Left ventricle myocardium inferior (tissue), 1 donor: ENCODE measurements at regions not wholly inside any gene's neighbourhood (a gene's known extent, or its start where the extent isn't known, plus 50 kb on each side); places are given as distances from the start of the nearest gene placed in this dataset.

Source experiments
- DNase-seq: peaks from one replicate; pipeline ENCODE4 v3.0.0-alpha.2; 2020
- H3K27ac ChIP-seq: fragments of 200-600 bp; replicated peaks from 2 replicates; pipeline ENCODE4 v1.8.0; 2021
- H3K27me3 ChIP-seq: fragments of 200-600 bp; 2 replicates; pipeline ENCODE4 v1.8.0; 2021; ENCODE audit warnings: low read depth
- H3K36me3 ChIP-seq: fragments of 200-600 bp; 2 replicates; pipeline ENCODE4 v1.8.0; 2021
- H3K4me1 ChIP-seq: fragments of 200-600 bp; 2 replicates; pipeline ENCODE4 v1.8.0; 2021
- H3K4me3 ChIP-seq: fragments of 200-600 bp; 2 replicates; pipeline ENCODE4 v1.8.0; 2021; ENCODE audit warnings: mild to moderate bottlenecking, moderate library complexity
- H3K9me3 ChIP-seq: fragments of 200-600 bp; replicated peaks from 2 replicates; pipeline ENCODE4 v1.8.0; 2021
- CTCF ChIP-seq: fragments of 200-600 bp; IDR thresholded peaks from 2 replicates; pipeline ENCODE4 v1.8.0; 2021; ENCODE audit warnings: antibody characterized with exemption, mild to moderate bottlenecking, borderline replicate concordance
- intact Hi-C: fragments of 100-400 bp; cut with micrococcal nuclease; formaldehyde crosslinking; loops from one replicate; pipeline ENCODE4 v1.11.0; 2022
- donor health status: DM: no; HTN: yes; CAD: no; lungs with severe emphysema.

DNA sequence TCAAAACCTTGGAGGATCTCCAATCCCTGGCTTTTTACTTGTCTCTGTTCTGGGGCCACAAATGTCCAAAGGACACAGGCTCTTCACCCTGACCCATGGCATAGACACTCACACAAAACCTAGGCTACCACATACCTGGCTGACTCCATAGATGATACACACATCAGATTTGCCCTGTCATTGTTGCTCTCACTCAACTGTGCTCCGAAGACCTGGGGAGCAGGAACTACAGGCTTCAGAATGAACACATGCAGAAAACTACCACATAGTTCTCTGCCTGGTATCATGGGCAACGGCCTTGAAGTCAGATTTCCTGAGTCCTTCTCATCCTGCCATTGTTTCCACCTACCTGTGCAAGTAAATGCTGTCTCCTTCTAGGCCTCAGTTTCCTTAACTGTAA lies 226.2 kb downstream of the KIF4B start:
- Histone ChIP-seq H3K27ac (no peak overlapping the region), H3K4me1 (no peaks in the 10 kb centered on the region), H3K9me3 (peaks cover 24% of the 10 kb centered on the region), H3K36me3 (no peaks in the 10 kb centered on the region), H3K27me3 (no peaks in the 10 kb centered on the region), H3K4me3 (no peak overlapping the region)
- no peak for DNase-seq
- intact Hi-C loops = no loop called here
- TF ChIP-seq CTCF = no peak

- Histone ChIP-seq H3K36me3 (no peaks in the 10 kb centered on the region), H3K9me3 (no peaks in the 10 kb centered on the region), H3K4me3 (no peak overlapping the region), H3K27me3 (no peaks in the 10 kb centered on the region), H3K4me1 (no peaks in the 10 kb centered on the region), H3K27ac (no peak overlapping the region)
- no peak for DNase-seq
- intact Hi-C loops = no loop called here
- TF ChIP-seq CTCF = no peak
Measured at GRCh38 chr5:155250596-155250995, 237.0 kb downstream of the KIF4B start.

GRCh38 chr5:155252025-155252424 lies 238.5 kb downstream of the KIF4B start:
- Histone ChIP-seq H3K27me3 (no peaks in the 10 kb centered on the region), H3K9me3 (no peaks in the 10 kb centered on the region)
- TF ChIP-seq CTCF = no peak

GRCh38 chr5:155252717-155253116 lies 239.2 kb downstream of the KIF4B start:
- intact Hi-C loops = no loop called here
- Histone ChIP-seq H3K4me3 (no peak overlapping the region), H3K4me1 (no peaks in the 10 kb centered on the region), H3K27me3 (no peaks in the 10 kb centered on the region), H3K27ac (no peak overlapping the region), H3K9me3 (no peaks in the 10 kb centered on the region), H3K36me3 (no peaks in the 10 kb centered on the region)
- no peak for TF ChIP-seq CTCF
- DNase-seq = no peak

More at GRCh38 chr5:155252025-155252424, 238.5 kb downstream of the KIF4B start:
- Histone ChIP-seq H3K27ac (no peak overlapping the region), H3K4me3 (no peak overlapping the region), H3K36me3 (no peaks in the 10 kb centered on the region), H3K4me1 (no peaks in the 10 kb centered on the region)
- no peak for DNase-seq
- intact Hi-C loops = no loop called here

GRCh38 chr5:155254399-155254798 lies 240.8 kb downstream of the KIF4B start:
- Histone ChIP-seq H3K4me1 (no peaks in the 10 kb centered on the region), H3K27me3 (no peaks in the 10 kb centered on the region), H3K9me3 (no peaks in the 10 kb centered on the region), H3K4me3 (no peak overlapping the region), H3K36me3 (no peaks in the 10 kb centered on the region), H3K27ac (no peak overlapping the region)
- intact Hi-C loops = no loop called here
- no peak for DNase-seq
- TF ChIP-seq CTCF = no peak

DNA sequence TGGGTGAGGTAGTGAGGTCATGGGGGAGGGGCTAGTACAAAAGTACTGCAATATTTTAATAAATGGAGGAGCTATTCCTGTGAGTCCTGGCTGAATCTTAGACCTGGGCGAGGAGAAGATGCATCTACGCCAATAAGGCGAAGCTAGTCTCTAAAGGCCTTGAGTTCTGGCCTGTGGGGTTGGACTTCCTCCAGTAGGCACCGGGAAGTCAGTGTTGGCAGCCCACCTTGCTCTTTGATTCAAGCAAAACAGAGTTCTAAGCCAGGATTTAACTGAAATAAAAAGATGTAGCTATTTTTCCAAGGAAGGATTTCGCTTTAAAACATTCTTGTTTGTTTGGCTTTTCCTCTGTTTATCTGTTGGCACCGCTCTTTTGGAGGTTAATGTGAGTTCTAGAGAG lies 244.6 kb downstream of the KIF4B start:
- Histone ChIP-seq H3K27me3 (no peaks in the 10 kb centered on the region), H3K27ac (no peak overlapping the region), H3K36me3 (no peaks in the 10 kb centered on the region), H3K9me3 (no peaks in the 10 kb centered on the region), H3K4me3 (no peak overlapping the region), H3K4me1 (no peaks in the 10 kb centered on the region)
- no peak for TF ChIP-seq CTCF
- no peak for DNase-seq
- intact Hi-C loops = no loop called here
